A673 (cell line): ENCODE measurements at regions not wholly inside any gene's neighbourhood (a gene's known extent, or its start where the extent isn't known, plus 50 kb on each side); places are given as distances from the start of the nearest gene placed in this dataset.

Experiments used
- BruUV-seq: library from RNA; stranded (reverse); fragments of 400-500 nt; replicated peaks from 2 replicates; lab custom pipeline; 2021; lab: Mats Ljungman, UMichigan
- CTCF ChIA-PET: fragments of 300-600 bp; sonication (Branson Sonifier 250); formaldehyde crosslinking; loops from one replicate; lab custom pipeline; 2022; ENCODE audit warnings: antibody characterized with exemption; lab: Charles Lee
- POLR2A ChIA-PET: fragments of 300-600 bp; sonication (Branson Sonifier 250); formaldehyde crosslinking; loops from one replicate; lab custom pipeline; 2022; ENCODE audit warnings: antibody characterized with exemption; ENCODE audit not compliant: low non-redundant PET; lab: Charles Lee
- DNase-seq: peaks from one replicate; pipeline ENCODE4 v3.0.0-alpha.2; 2015; ENCODE audit warnings: low spot score
- H3K27ac ChIP-seq: fragments of 200-600 bp; sonication (generic); 2 replicates; pipeline ENCODE4 v1.5.1; 2016; ENCODE audit warnings: mixed run types, low read depth, mild to moderate bottlenecking, mixed read lengths, antibody characterized with exemption, low read length; ENCODE audit not compliant: poor library complexity, severe bottlenecking
- H3K27me3 ChIP-seq: fragments of 200-600 bp; sonication (generic); replicated peaks from 2 replicates; pipeline ENCODE4 v1.6.1; 2017; ENCODE audit warnings: mixed run types, low read depth, mild to moderate bottlenecking, mixed read lengths, antibody characterized with exemption, low read length; ENCODE audit not compliant: insufficient read depth, poor library complexity
- H3K36me3 ChIP-seq: fragments of 200-600 bp; sonication (generic); 2 replicates; pipeline ENCODE4 v1.6.1; 2016; ENCODE audit warnings: mixed run types, mild to moderate bottlenecking, mixed read lengths, antibody characterized with exemption, low read length; ENCODE audit not compliant: insufficient read depth, poor library complexity, severe bottlenecking
- H3K4me1 ChIP-seq: fragments of 200-600 bp; sonication (generic); 2 replicates; pipeline ENCODE4 v1.6.1; 2017; ENCODE audit warnings: mixed run types, mild to moderate bottlenecking, mixed read lengths, antibody characterized with exemption, low read length; ENCODE audit not compliant: insufficient read depth, poor library complexity, severe bottlenecking
- H3K4me3 ChIP-seq: fragments of 200-600 bp; sonication (generic); 2 replicates; pipeline ENCODE4 v1.5.1; 2016; ENCODE audit warnings: low read depth, mixed run types, mild to moderate bottlenecking, mixed read lengths, low read length; ENCODE audit not compliant: poor library complexity, severe bottlenecking
- H3K9me3 ChIP-seq: fragments of 200-600 bp; sonication (generic); 2 replicates; pipeline ENCODE4 v1.6.1; 2016; ENCODE audit warnings: mixed run types, low read depth, mild to moderate bottlenecking, mixed read lengths, antibody characterized with exemption, low read length; ENCODE audit not compliant: poor library complexity, severe bottlenecking
- CTCF ChIP-seq: fragments of 300-800, 200-600 bp; sonication (generic); conservative IDR thresholded peaks from 2 replicates; pipeline ENCODE4 v1.5.1; 2017; ENCODE audit warnings: low read depth, mild to moderate bottlenecking, antibody characterized with exemption, low read length, moderate library complexity, mixed read lengths
- EZH2 ChIP-seq: fragments of 200-600 bp; sonication (generic); IDR thresholded peaks from 2 replicates; pipeline ENCODE4 v1.6.1; 2017; ENCODE audit warnings: borderline replicate concordance, low read depth, mild to moderate bottlenecking, mixed read lengths, antibody characterized with exemption, low read length; ENCODE audit not compliant: poor library complexity, severe bottlenecking
- intact Hi-C: fragments of 100-400 bp; cut with micrococcal nuclease; formaldehyde crosslinking; loops from one replicate; pipeline ENCODE4 v1.10.0; 2022; ENCODE audit not compliant: unreplicated experiment

- Histone ChIP-seq H3K27me3 (no peaks in the 10 kb centered on the region), H3K27ac (no peak overlapping the region), H3K36me3 (no peaks in the 10 kb centered on the region), H3K4me3 (no peak overlapping the region), H3K4me1 (no peaks in the 10 kb centered on the region), H3K9me3 (no peaks in the 10 kb centered on the region)
- ChIA-PET CTCF (no interaction called here), POLR2A (no interaction called here)
- no TSS peak for BruUV-seq
- intact Hi-C loops = no loop called here
- DNase-seq = no peak
- TF ChIP-seq CTCF (no peak), EZH2 (no peak)
Measured at GRCh38 chr2:155418753-155419152, 720.3 kb downstream of the KCNJ3 start.

- intact Hi-C loops = no loop called here
- H3K4me1 ChIP-seq = no peaks in the 10 kb centered on the region
- no TSS peak for BruUV-seq
- no peak overlapping the region for H3K27ac ChIP-seq
- CTCF ChIA-PET = no interaction called here
- H3K36me3 ChIP-seq = no peaks in the 10 kb centered on the region
- POLR2A ChIA-PET = no interaction called here
- H3K27me3 ChIP-seq = no peaks in the 10 kb centered on the region
- no peak for TF ChIP-seq EZH2
- no peak for TF ChIP-seq CTCF
- no peak for DNase-seq
- no peak overlapping the region for H3K4me3 ChIP-seq
- H3K9me3 ChIP-seq = no peaks in the 10 kb centered on the region
Measured at GRCh38 chr2:155412598-155412997, 714.1 kb downstream of the KCNJ3 start.

- Histone ChIP-seq H3K36me3 (no peaks in the 10 kb centered on the region), H3K27me3 (no peaks in the 10 kb centered on the region), H3K4me3 (no peak overlapping the region), H3K4me1 (no peaks in the 10 kb centered on the region), H3K27ac (no peak overlapping the region), H3K9me3 (no peaks in the 10 kb centered on the region)
- ChIA-PET CTCF (no interaction called here), POLR2A (no interaction called here)
- intact Hi-C loops = no loop called here
- TF ChIP-seq CTCF (no peak), EZH2 (no peak)
- no TSS peak for BruUV-seq
- DNase-seq = no peak
Measured at GRCh38 chr2:155404433-155405002, 706.0 kb downstream of the KCNJ3 start.
